DMS79 (cell line): ENCODE measurements at regions not wholly inside any gene's neighbourhood (a gene's known extent, or its start where the extent isn't known, plus 50 kb on each side); places are given as distances from the start of the nearest gene placed in this dataset.

Source experiments
- DNase-seq: peaks from one replicate; lab custom pipeline; 2025; lab: John Stamatoyannopoulos, UW

DNA sequence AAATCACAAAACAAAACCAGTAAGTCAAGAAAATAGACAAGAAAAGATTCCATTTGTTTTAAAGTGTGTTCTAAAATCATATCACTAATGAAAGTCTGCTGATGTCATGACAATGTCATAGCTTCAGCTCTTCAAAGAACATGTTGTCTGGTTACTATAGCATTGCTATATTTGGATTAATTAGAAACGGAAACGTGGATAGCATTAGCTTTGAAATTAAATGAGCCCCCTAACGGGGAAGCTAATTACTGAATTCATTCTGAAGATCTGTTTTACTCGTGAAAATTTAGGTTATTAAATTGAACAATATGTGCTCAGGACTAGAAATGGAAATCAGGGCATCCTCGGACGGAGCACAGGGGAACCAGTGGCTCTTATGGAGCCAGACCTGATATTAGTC lies 316.7 kb upstream of the AGTR1 start:
- DNase-seq = no peak

- DNase-seq = no peak
These were observed 307.8 kb upstream of the AGTR1 start for GRCh38 chr3:148389916-148390315.

DNA sequence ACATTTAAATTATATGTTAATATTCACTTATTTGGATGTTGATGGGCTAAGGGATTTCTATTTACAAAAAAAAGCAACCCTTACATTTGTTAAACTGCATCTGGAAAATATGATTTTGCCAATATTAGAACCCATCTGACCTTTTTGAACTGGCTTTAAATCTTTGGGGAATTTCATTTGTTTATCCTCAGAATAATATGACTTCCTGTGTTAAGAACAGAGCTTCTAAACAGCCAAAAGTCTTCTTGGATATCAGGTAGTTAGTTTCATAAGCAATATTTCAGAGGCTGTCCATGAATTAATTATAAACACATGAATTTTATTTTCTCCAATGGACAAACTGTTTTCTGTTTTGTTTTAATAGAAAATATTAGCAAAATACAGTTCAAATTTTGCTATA lies 301.9 kb upstream of the AGTR1 start:
- no peak for DNase-seq

DNA sequence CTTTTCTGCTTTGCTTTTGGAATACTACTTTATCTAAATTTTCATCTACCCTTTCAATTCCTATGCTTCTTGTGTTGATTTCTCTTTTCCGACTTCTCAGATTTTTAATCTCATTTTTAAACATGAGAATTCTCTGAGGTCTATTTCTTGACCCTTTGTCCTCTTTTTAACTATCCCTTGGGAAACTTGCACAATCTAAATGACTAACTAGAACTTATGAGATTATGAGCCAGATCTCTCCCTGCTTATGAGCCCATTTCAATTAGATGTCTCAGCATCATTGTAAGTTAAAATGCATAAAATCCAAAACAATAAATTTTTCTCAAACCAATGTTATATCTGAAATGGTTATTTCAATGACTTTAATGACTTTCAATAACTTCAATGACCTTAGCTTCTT lies 296.9 kb upstream of the AGTR1 start:
- no peak for DNase-seq

DNA sequence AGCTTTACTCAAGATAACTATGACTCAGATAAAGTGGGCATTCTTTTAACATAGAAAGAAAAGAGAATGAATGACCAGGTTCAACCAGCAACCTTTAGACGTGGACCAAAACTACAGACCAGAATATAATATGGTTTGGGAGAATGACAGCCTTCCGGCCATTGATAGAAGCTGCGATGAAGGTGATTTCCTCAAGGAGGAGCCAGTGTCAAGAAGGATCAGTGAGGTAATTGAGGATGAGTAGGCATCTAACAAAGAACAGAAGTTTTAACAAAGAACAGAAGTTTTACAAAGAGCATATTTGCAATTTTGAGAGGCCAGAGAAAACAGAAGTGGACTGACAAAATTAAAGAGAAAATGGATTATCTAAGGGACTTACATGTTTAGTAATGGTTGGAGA lies 289.0 kb upstream of the AGTR1 start:
- no peak for DNase-seq

GRCh38 chr3:148420242-148420641 lies 277.5 kb upstream of the AGTR1 start:
- DNase-seq = no peak

DNA sequence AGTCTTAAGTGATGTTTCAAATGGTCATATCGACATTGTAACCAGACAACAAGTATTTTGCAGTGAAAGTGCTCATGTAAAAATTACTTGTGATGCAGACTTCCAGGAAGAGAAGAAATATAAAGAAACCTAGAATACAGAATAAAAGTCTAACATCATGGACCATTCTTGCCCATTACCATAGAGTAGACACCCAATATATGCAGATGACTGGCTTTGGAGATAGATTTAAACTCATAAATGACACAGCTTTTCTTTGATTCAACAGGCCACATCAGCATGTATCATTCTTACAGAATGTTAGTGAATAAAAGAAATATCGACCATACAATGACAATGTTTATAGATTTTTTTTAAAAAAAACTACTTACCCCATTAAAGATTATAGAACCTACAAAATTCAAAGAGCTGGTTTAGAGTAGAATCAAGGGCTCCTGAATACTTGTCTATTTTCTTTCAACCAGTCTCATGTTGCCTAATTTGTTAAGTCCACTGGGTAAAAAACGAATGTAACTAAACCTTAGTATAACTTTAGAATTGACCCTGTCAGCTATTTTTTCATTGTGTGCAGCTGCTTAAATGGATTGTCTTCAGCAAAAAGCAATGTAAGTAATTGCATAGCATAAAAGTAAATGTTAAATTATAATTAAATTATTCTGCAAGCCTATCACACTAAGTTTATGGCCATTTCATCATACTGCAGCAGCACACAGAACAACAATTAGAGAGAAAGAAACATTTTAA lies 268.7 kb upstream of the AGTR1 start:
- DNase-seq = no peak

GRCh38 chr3:148433665-148434064 lies 264.0 kb upstream of the AGTR1 start:
- DNase-seq = no peak

DNA sequence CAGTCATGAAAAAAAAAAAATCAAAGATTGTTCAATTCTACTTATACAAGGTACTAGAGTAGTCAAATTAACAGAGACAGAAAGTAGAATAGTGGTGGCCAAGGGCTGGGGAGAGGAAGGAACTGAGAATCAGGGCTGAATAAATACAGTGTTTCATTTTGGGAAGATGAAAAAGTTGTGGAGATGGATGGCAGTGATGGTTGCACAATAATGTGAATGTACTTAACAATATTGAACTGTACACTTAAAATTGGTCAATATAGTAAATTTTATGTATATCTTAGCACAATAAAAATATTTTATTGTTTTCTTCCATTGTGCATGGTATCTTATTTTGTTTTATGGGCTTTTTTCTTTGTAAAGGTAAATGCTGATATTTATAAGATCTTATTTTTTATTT lies 262.2 kb upstream of the AGTR1 start:
- no peak for DNase-seq

GRCh38 chr3:148439254-148439822 lies 258.4 kb upstream of the AGTR1 start:
- no peak for DNase-seq

DNA sequence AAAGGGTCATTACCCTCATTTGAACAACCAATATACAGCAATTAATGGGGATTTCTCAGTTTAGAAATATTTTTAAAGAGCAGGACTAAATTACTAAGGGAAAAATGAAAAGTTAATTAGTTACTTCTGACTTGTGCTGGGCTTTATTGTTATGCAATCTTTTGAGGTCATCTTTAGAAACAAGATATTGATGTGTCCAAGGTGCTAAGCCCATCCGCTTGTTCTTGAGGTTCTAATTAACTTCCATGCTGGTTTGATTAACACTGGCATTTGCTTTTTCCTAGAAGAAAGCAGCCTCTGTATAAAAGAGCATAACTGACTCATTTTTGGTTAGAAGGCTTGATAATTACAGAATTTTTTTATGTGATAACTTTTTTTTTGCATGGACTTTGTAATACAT lies 256.5 kb upstream of the AGTR1 start:
- no peak for DNase-seq

DNA sequence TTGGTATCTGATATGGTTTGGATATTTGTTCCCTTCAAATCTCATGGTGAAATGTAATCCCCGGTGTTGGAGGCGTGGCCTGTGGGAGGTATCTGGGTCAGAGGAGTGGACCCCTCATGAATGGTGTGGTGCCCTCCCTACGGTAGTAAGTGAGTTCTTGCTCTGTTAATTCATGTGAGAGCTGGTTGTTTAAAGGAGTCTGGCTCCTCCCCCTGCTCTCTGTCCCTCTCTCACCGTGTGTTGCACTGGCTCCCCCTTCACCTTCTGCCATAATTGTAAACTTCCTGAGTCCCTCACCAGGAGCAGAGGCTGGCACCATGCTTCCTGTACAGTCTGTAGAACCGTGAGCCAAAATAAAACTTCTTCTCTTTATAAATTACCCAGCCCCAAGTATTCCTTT lies 246.9 kb upstream of the AGTR1 start:
- no peak for DNase-seq

DNA sequence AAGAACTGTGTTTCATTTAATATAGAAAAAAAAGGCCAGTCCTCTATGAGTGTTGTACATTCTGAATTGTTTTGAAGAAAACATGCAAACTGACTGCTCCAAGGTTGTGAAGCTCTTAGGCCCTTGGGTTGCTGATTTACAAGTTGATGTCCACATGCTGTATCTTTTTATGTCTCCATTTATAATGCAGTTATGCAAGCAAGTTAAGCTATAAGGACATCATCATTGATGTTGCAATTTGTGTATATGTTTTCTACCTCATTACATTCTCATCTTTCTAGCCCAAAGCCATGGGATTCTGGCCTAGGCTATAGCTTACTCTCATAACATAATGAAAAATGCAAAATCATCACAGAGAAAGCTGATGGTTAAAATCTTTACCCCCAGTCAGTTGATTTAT lies 245.7 kb upstream of the AGTR1 start:
- no peak for DNase-seq

DNA sequence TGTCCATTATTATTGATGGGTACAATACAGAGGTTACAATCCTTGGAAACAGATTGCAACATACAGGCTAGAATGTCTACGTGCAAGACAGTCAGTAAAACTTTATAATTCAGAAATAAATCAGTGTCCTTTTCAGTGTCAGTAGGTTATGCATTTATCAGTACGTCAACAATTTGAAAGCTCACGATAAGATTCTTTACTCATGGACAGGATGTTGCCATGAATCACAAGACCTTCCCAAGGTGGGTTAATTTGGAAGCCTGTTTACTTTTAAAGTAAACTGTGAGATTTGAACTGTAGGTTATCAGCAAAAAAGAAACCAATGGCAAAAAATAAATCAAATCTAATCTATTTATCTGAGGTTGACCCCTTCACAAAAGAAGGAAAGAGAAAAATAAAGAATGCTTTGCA lies 243.9 kb upstream of the AGTR1 start:
- DNase-seq = no peak

GRCh38 chr3:148455098-148455497 lies 242.6 kb upstream of the AGTR1 start:
- no peak for DNase-seq

GRCh38 chr3:148457886-148458285 lies 239.8 kb upstream of the AGTR1 start:
- no peak for DNase-seq

DNA sequence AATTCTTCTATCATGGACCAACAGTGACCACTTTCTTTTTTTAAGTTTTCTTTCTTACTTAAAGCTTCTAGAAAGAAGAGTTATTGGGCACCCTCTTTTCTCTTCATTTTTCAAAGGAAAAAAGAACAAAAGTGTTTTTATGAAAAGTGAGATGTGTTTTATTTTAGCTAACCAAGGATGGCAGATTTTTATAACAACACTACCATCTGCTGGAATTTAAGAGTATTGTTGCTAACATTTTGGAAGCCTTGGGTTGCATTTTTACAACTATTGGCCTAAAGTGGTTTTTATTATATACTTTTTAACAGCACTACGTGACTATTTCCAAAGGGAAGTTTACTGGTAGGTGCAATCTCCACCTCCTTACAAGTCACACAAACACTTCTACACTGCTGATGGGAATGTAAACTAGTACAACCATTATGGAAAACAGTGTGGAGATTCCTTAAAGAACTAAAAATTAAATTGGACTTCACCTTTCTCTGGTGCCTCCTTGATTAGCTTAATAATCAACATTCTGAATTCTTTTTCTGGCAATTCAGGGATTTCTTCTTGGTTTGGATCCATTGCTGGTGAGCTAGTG lies 237.7 kb upstream of the AGTR1 start:
- DNase-seq = no peak

GRCh38 chr3:148460686-148461085 lies 237.0 kb upstream of the AGTR1 start:
- no peak for DNase-seq

DNA sequence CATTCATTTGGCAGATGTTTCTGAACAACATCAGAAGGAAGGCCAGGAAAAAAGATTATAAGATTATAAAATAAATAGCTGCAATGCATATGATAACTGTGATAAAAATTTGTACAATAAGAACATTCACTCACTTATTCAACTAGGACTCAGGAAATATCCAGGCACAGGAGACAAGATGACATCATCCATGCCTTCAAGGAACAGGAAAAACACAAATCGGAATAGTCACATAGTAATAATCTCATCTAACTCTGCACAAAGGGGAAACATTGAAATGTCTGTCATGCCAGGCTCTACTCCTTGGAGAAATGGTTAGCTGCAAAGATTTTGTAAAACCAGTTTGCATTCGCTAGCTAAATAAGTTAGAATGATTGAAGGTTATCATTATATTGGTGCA lies 233.5 kb upstream of the AGTR1 start:
- DNase-seq = no peak

GRCh38 chr3:148466143-148466542 lies 231.6 kb upstream of the AGTR1 start:
- DNase-seq = no peak

GRCh38 chr3:148466980-148467740 lies 230.5 kb upstream of the AGTR1 start:
- no peak for DNase-seq

DNA sequence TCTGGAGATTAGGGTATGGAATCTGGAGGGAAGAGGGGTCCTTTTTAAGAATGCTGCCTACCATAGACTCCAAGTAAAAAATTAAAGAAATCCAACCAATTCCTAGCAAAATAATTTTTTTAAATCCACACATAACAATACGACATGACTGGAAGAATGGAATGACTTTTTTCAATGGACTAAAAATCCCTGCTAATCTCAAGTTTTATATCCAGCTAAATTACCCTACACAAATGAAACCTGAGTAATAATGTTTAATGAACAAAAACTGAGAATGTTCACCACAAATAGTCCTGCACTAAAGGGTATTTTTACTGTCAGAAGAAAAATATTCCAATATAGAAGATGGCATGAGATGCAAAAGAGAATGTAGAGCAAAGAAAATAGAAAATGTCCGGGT lies 220.3 kb upstream of the AGTR1 start:
- DNase-seq = no peak

- DNase-seq = no peak
These were observed 204.1 kb upstream of the AGTR1 start for GRCh38 chr3:148493631-148494030.
